ENCODE measurements at regions not wholly inside any gene's neighbourhood (a gene's known extent, or its start where the extent isn't known, plus 50 kb on each side); places are given as distances from the start of the nearest gene placed in this dataset.
A peak's percentile ranks its signal among the peaks of the same experiment; 100 is the strongest.

GRCh38 chr9:73683862-73684591, 532.4 kb downstream of the ANXA1 start:
- TF ChIP-seq, protein P1, sequence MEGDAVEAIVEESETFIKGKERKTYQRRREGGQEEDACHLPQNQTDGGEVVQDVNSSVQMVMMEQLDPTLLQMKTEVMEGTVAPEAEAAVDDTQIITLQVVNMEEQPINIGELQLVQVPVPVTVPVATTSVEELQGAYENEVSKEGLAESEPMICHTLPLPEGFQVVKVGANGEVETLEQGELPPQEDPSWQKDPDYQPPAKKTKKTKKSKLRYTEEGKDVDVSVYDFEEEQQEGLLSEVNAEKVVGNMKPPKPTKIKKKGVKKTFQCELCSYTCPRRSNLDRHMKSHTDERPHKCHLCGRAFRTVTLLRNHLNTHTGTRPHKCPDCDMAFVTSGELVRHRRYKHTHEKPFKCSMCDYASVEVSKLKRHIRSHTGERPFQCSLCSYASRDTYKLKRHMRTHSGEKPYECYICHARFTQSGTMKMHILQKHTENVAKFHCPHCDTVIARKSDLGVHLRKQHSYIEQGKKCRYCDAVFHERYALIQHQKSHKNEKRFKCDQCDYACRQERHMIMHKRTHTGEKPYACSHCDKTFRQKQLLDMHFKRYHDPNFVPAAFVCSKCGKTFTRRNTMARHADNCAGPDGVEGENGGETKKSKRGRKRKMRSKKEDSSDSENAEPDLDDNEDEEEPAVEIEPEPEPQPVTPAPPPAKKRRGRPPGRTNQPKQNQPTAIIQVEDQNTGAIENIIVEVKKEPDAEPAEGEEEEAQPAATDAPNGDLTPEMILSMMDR (IDR thresholded peaks at IDR 0.05; ENCODE audit: low read length): peak; percentile 70
- no peak for TF ChIP-seq EZH2 (IDR thresholded peaks at IDR 0.05; ENCODE audit: borderline replicate concordance, low read length)
